Vagina (tissue), 2 donors: ENCODE measurements at regions not wholly inside any gene's neighbourhood (a gene's known extent, or its start where the extent isn't known, plus 50 kb on each side); places are given as distances from the start of the nearest gene placed in this dataset.

Experiments
- DNase-seq, 2 donors: peaks; one replicate each; pipeline ENCODE4 v3.0.0-alpha.2; 2017; ENCODE audit errors: extremely low spot score in 2 of 2
- H3K27ac ChIP-seq: fragments of 200-600 bp; sonication (generic); one replicate; pipeline ENCODE4 v1.5.1; 2019
- H3K27me3 ChIP-seq: fragments of 200-600 bp; sonication (generic); one replicate; pipeline ENCODE4 v1.5.1; 2019
- H3K36me3 ChIP-seq, 2 donors: fragments of 200-600 bp; sonication (generic); one replicate each; pipeline ENCODE4 v1.5.1; 2017 to 2019
- H3K4me1 ChIP-seq: fragments of 200-600 bp; sonication (generic); one replicate; pipeline ENCODE4 v1.5.1; 2019
- H3K4me3 ChIP-seq, 2 donors: fragments of 200-600 bp; sonication (generic); 1 replicate in 1 of 2; 2 replicates in 1 of 2; pipeline ENCODE4 v1.5.1; 2016 to 2019
- H3K9me3 ChIP-seq: fragments of 200-600 bp; sonication (generic); one replicate; pipeline ENCODE4 v1.5.1; 2019
- POLR2A ChIP-seq, 2 donors: fragments of 450-650 bp; IDR thresholded peaks; one replicate each; pipeline ENCODE4 v1.6.1; 2017; ENCODE audit warnings: antibody characterized with exemption in 2 of 2, mild to moderate bottlenecking in 2 of 2, moderate library complexity in 2 of 2
- POLR2AphosphoS5 ChIP-seq, 2 donors: sonication (generic); formaldehyde crosslinking; IDR thresholded peaks; one replicate each; pipeline ENCODE4 v1.9.0; 2017; ENCODE audit warnings: antibody characterized with exemption in 2 of 2, mild to moderate bottlenecking in 2 of 2, low read depth in 1 of 2; ENCODE audit not compliant: insufficient read depth in 1 of 2
- intact Hi-C: fragments of 100-400 bp; cut with DNase I; formaldehyde crosslinking; loops from one replicate; pipeline ENCODE4 v1.15.1; 2023
- TF ChIP-seq, protein P1 (sequence below), 3 experiments: fragments of 450-650 bp in 2 of 3; fragments of 200-600 bp in 1 of 3; sonication (generic) in 1 of 3; IDR thresholded peaks; one replicate each; pipeline ENCODE4 v1.5.1; 2017 to 2019; ENCODE audit warnings: antibody characterized with exemption in 3 of 3, mild to moderate bottlenecking in 2 of 3, moderate library complexity in 2 of 3

DNA sequence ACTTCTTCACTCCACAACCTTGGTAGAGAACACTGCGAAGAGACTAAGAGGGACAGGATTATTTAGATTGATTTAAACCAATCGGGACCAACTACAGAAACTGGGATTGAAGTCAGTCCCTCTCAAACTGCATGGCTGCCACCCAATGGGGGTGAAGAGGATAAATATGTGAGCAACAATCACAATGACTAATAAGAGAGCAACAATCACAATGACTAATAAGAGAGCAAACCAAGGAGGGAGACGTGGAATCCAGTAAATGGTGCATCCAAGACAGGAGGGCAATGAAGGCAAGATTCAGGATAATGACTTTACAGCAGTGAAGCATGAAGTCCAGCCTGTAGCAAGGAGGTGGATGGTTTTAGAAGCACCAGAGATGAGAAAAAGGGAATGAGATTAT, 322.8 kb downstream of the TTLL7 start:
- Histone ChIP-seq H3K4me3 (no peak overlapping the region), H3K9me3 (no peaks in the 10 kb centered on the region), H3K27ac (no peak overlapping the region), H3K36me3 (no peaks in the 10 kb centered on the region), H3K4me1 (no peaks in the 10 kb centered on the region), H3K27me3 (no peaks in the 10 kb centered on the region)
- intact Hi-C loops: no loop called here
- TF ChIP-seq POLR2AphosphoS5 (IDR thresholded peaks at IDR 0.05; ENCODE audit: insufficient read depth in 1 of 2, low read depth in 1 of 2): no peak
- TF ChIP-seq, protein P1, sequence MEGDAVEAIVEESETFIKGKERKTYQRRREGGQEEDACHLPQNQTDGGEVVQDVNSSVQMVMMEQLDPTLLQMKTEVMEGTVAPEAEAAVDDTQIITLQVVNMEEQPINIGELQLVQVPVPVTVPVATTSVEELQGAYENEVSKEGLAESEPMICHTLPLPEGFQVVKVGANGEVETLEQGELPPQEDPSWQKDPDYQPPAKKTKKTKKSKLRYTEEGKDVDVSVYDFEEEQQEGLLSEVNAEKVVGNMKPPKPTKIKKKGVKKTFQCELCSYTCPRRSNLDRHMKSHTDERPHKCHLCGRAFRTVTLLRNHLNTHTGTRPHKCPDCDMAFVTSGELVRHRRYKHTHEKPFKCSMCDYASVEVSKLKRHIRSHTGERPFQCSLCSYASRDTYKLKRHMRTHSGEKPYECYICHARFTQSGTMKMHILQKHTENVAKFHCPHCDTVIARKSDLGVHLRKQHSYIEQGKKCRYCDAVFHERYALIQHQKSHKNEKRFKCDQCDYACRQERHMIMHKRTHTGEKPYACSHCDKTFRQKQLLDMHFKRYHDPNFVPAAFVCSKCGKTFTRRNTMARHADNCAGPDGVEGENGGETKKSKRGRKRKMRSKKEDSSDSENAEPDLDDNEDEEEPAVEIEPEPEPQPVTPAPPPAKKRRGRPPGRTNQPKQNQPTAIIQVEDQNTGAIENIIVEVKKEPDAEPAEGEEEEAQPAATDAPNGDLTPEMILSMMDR (IDR thresholded peaks at IDR 0.05): no peak
- TF ChIP-seq POLR2A (IDR thresholded peaks at IDR 0.05): no peak
- no peak for DNase-seq

DNA sequence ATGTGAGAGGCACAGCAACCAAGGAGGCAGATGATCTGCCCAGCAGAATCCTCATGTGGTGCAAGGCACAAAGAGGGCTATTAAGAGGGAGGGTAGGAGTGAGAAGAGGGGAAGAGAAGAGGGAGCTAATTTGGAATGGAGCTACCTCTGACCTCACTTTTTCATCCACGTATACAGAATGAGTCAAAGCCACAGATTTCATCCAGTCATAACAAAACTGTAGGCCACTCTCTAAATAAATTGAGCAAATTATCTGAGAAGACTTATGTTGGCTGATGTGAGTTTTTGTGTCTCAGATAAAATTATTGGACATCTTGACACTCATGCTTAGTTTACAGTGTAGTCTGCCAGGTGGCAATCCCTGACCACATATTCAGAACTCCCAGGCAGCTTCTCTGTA, 325.6 kb downstream of the TTLL7 start:
- intact Hi-C loops: no loop called here
- Histone ChIP-seq H3K36me3 (no peaks in the 10 kb centered on the region), H3K4me1 (no peaks in the 10 kb centered on the region), H3K27ac (no peak overlapping the region), H3K27me3 (no peaks in the 10 kb centered on the region), H3K9me3 (no peaks in the 10 kb centered on the region), H3K4me3 (no peak overlapping the region)
- TF ChIP-seq, protein P1 (IDR thresholded peaks at IDR 0.05): no peak
- no peak for TF ChIP-seq POLR2AphosphoS5 (IDR thresholded peaks at IDR 0.05; ENCODE audit: insufficient read depth in 1 of 2, low read depth in 1 of 2)
- TF ChIP-seq POLR2A (IDR thresholded peaks at IDR 0.05): no peak
- DNase-seq: no peak

DNA sequence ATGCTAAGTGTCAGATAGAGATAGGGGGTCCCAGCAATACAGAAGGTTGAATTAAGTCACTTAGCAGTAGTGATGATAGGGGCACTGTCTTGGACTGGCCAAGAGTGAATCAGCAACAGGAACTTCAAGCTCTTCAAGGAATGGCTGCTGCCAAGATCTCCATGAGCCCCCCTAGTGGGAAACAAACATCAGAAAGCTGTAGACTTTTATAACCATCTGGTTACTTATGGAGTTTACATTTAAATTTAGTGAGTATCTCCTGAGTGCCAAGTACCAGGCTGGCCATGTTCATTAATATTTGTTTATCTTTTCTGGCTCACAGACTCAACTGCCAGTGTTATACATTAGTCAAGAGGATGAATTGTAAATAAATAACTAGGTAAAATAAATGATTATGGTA, 327.3 kb downstream of the TTLL7 start:
- intact Hi-C loops: no loop called here
- Histone ChIP-seq H3K36me3 (no peaks in the 10 kb centered on the region), H3K9me3 (no peaks in the 10 kb centered on the region), H3K27ac (no peak overlapping the region), H3K27me3 (no peaks in the 10 kb centered on the region), H3K4me3 (no peak overlapping the region), H3K4me1 (no peaks in the 10 kb centered on the region)
- DNase-seq: no peak
- no peak for TF ChIP-seq POLR2A (IDR thresholded peaks at IDR 0.05)
- TF ChIP-seq, protein P1 (IDR thresholded peaks at IDR 0.05): no peak
- no peak for TF ChIP-seq POLR2AphosphoS5 (IDR thresholded peaks at IDR 0.05; ENCODE audit: insufficient read depth in 1 of 2, low read depth in 1 of 2)

DNA sequence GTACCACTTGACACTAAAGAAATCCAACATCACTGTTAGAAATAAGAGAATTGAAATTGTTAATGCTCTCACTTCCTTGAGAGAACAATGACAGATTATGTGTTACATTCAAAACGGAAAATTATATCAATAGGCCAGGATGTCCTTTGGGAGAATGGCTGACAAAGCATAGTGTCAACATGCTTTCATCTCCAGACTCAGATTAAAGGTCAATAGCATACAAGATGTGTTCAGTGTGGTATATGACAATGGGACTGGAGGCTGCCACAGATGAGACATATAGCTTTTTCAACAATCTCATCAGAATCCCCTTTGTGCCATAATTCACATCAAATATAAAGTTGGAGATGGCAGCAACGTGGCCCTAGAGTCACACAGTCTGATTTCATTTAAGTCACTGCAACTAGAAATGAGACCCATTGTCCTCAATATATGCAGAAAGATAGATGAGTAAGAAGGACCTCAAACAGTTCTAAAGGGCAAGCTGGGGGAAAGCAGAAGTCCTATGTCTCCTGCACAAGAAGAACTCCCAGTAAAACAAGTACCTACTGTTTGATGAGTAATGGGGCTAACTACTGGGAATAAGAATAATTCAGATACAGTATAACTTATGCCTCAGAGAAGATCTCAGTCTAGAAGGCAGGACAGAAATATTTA, 327.9 kb downstream of the TTLL7 start:
- no peak for DNase-seq
- Histone ChIP-seq H3K9me3 (no peaks in the 10 kb centered on the region), H3K36me3 (no peaks in the 10 kb centered on the region), H3K27ac (no peak overlapping the region), H3K4me3 (no peak overlapping the region), H3K27me3 (no peaks in the 10 kb centered on the region), H3K4me1 (no peaks in the 10 kb centered on the region)
- TF ChIP-seq POLR2A (IDR thresholded peaks at IDR 0.05): no peak
- TF ChIP-seq POLR2AphosphoS5 (IDR thresholded peaks at IDR 0.05; ENCODE audit: insufficient read depth in 1 of 2, low read depth in 1 of 2): no peak
- TF ChIP-seq, protein P1 (IDR thresholded peaks at IDR 0.05): no peak
- intact Hi-C loops: no loop called here

DNA sequence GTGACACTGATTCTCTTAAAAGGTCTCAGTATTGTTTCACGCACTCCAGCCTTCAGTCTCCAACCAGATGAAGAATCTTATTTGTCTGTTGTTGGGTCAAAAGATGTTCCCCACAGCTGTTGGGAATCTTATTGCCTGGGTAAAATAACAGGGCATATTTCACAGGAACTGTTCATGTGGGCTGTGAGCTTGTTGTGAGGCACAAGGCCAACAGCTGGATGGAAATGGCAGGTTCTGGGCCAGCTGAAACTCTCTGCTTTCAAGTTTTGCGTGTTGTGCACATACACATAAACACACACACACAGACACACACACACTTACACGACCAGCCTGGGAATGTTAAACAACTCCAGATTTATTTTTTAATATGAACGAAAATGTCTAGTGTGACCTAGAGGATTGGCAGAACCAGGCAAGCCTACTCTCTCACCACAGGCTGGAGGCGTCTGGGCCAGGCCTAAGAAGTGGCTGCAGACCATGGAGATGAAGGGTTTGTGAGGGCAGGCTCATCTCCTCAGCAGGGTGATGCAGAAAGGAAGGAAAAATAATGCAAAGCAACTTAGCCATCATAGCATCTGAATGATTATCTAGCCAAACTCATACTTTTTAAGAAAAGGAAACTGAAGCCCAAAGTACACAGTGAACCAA, 357.0 kb downstream of the TTLL7 start:
- intact Hi-C loops: no loop called here
- no peaks in the 10 kb centered on the region for H3K36me3 ChIP-seq
- no peak for DNase-seq
- no peaks in the 10 kb centered on the region for H3K27me3 ChIP-seq
- peak overlapping the region; percentile 34 for H3K27ac ChIP-seq
- TF ChIP-seq, protein P1 (IDR thresholded peaks at IDR 0.05): no peak
- no peak for TF ChIP-seq POLR2A (IDR thresholded peaks at IDR 0.05)
- no peak for TF ChIP-seq POLR2AphosphoS5 (IDR thresholded peaks at IDR 0.05; ENCODE audit: insufficient read depth in 1 of 2, low read depth in 1 of 2)
- H3K9me3 ChIP-seq: no peaks in the 10 kb centered on the region
- H3K4me3 ChIP-seq: peak overlapping the region in 1 of 2 donors; percentile 10
- peaks cover 22% of the 10 kb centered on the region for H3K4me1 ChIP-seq
